ENCODE measurements at regions not wholly inside any gene's neighbourhood (a gene's known extent, or its start where the extent isn't known, plus 50 kb on each side); places are given as distances from the start of the nearest gene placed in this dataset.
"Not testable (repeated sequence)": the region's sequence is repeated elsewhere in the genome, so short reads cannot be mapped to it uniquely, and the experiment has no call there.

DNA sequence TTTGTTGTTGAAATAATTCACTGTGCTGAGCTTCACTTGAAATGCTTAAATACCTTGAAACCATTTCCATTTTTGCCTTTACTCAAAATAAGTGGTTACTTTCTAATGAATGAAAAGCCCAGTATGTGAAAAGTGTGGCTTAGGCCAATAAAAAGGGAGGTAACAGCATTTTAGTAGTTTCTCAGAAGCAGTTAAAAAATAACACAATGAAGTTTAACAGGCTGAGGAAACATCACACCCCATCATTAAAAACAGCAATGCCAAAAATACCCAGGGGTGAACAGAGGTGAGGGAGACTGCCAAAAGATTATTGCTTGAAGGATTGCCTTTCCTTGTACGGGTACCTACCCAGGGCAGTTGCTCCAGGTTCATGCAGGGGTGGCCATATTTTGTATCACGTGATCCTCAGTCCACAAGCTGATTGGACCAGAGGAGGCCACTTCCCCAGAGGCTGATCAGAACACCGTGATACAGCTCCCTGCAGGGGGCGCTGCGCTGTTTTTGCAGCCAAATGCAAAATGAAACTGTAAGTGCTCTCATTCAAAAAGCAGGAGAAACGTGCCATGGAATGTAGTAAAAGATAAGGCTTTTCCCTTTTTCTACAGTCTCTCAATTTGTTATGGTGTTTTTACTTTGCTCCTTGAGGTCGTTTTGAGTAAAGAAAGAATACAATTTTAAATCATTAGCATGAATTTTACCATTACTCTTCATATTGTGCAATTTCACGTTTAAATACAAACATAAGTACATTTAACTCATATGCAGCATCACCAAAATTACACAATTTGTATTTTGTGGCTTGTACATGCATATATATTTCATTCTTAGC, 70.2 kb upstream of the SH3BP4 start:
- Histone ChIP-seq H3K23ac (ENCODE audit: low read length) (no peak overlapping the region), H2AK5ac (ENCODE audit: low read length) (no peak overlapping the region), H2BK5ac (ENCODE audit: low read length) (no peak overlapping the region), H4K5ac (ENCODE audit: low read length) (peak overlapping the region; percentile 68), H3K36me3 (ENCODE audit: control insufficient read depth, insufficient read depth, low read length) (no peaks in the 10 kb centered on the region), H2BK120ac (ENCODE audit: low read depth, low read length) (no peak overlapping the region), H3K18ac (ENCODE audit: low read length) (no peak overlapping the region), H2BK15ac (replicated peaks; ENCODE audit: low read depth) (no peak overlapping the region), H3K4me2 (ENCODE audit: low read length) (no peak overlapping the region), H4K8ac (ENCODE audit: low read depth, low read length) (no peak overlapping the region), H3K4me1 (ENCODE audit: control insufficient read depth, low read depth, low read length) (peaks cover 2% of the 10 kb centered on the region), H3K27ac (ENCODE audit: low read depth, low read length) (no peak overlapping the region), H3K79me2 (ENCODE audit: control insufficient read depth, insufficient read depth, low read length) (no peaks in the 10 kb centered on the region), H3K4me3 (ENCODE audit: low read length) (no peak overlapping the region), H3K56ac (ENCODE audit: low read length) (no peak overlapping the region), H3K9ac (ENCODE audit: low read length) (no peak overlapping the region), H3K4ac (ENCODE audit: low read depth, low read length) (no peak overlapping the region), H3K27me3 (ENCODE audit: insufficient read depth, low read length, poor library complexity) (no peaks in the 10 kb centered on the region), H3K79me1 (ENCODE audit: low read length) (no peaks in the 10 kb centered on the region)
- no CpG with 5 or more reads among the region's 8 CpGs for WGBS (ENCODE audit: extremely low coverage, insufficient coverage, low lambda C conversion rate)
- peak; percentile 93 for DNase-seq

DNA sequence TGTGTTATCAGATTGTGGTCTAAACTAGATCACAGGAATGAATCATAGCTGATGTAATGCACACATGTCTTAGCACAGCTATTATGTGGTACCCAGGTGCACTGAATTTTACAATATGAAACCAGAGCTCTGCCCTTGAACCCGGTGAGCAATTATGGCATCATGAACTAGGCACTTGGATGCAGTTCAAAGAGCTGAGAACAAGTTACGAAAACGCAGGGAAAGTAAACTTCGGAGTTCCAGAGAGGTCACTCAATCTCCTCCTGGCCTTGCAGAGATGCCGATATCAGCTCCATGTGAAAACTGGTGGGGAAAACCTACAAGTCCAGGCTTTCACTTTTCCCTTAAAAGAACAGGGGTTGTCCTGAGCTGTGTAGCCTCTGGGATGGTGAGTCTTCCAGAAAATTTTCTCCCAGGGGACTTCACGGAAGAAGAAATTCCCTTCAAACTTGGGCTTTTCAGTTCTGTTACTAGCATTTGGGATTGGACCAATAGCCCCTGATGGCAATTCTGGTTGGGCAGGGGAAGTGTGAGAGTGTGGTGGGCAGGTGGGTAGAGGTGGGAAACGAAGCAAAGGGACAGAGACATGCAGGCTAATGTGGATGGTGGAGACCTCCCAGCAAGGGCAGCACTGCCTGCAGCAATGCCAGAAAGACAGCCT, 71.1 kb upstream of the SH3BP4 start:
- no peak overlapping the region for H2BK15ac ChIP-seq (replicated peaks; ENCODE audit: low read depth)
- no peak overlapping the region for H2BK5ac ChIP-seq (ENCODE audit: low read length)
- H3K27ac ChIP-seq (ENCODE audit: low read depth, low read length) = no peak overlapping the region
- no peak overlapping the region for H2BK120ac ChIP-seq (ENCODE audit: low read depth, low read length)
- no peaks in the 10 kb centered on the region for H3K36me3 ChIP-seq (ENCODE audit: control insufficient read depth, insufficient read depth, low read length)
- no peak overlapping the region for H3K4me3 ChIP-seq (ENCODE audit: low read length)
- no peak overlapping the region for H3K9ac ChIP-seq (ENCODE audit: low read length)
- no peak overlapping the region for H3K23ac ChIP-seq (ENCODE audit: low read length)
- no peak overlapping the region for H3K4ac ChIP-seq (ENCODE audit: low read depth, low read length)
- H2AK5ac ChIP-seq (ENCODE audit: low read length) = no peak overlapping the region
- no peak overlapping the region for H3K4me2 ChIP-seq (ENCODE audit: low read length)
- WGBS (ENCODE audit: extremely low coverage, insufficient coverage, low lambda C conversion rate) = no CpG with 5 or more reads among the region's 7 CpGs
- no peak overlapping the region for H4K5ac ChIP-seq (ENCODE audit: low read length)
- H3K4me1 ChIP-seq (ENCODE audit: control insufficient read depth, low read depth, low read length) = peaks cover 2% of the 10 kb centered on the region
- no peaks in the 10 kb centered on the region for H3K27me3 ChIP-seq (ENCODE audit: insufficient read depth, low read length, poor library complexity)
- no peaks in the 10 kb centered on the region for H3K79me1 ChIP-seq (ENCODE audit: low read length)
- H3K56ac ChIP-seq (ENCODE audit: low read length) = no peak overlapping the region
- H3K18ac ChIP-seq (ENCODE audit: low read length) = peak overlapping the region; percentile 4
- no peak for DNase-seq
- no peaks in the 10 kb centered on the region for H3K79me2 ChIP-seq (ENCODE audit: control insufficient read depth, insufficient read depth, low read length)
- no peak overlapping the region for H4K8ac ChIP-seq (ENCODE audit: low read depth, low read length)

DNA sequence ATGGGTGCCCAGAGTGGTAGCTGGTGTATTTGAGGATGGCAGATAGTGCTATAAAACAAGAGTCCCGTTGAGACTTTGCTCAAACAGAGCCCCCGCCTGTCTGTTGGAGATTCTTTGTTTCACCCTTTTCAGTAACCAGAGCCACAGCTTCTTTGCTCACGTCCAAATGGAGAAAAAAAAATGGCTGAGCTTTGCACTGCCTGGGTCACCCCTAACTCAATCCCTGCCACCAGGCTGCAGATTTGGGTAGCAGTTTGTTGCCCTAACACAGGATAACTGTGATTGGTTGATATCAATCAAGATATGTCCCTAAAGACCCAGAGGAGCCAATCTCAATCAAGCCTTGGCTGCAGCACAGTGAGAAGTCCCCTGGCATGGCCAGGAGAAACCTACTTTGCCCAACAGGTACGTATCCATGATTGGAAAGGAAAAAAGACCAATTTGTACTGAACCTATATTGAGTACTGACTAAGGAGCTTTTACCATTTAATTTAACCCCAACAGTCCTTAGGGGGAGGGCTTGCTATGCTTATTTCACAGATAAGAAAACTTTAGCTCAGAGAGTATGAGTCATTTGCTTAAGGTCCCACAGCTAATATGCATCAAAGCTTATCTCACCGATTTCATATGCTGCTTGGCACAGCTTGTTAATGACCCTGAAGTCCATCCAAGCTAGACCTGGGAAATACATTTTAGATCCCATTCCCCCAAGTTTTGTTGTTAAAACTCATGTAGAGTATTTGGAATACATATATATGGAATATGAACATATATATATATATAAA, 72.0 kb upstream of the SH3BP4 start:
- no peak overlapping the region for H3K4ac ChIP-seq (ENCODE audit: low read depth, low read length)
- H4K8ac ChIP-seq (ENCODE audit: low read depth, low read length) = no peak overlapping the region
- no peaks in the 10 kb centered on the region for H3K27me3 ChIP-seq (ENCODE audit: insufficient read depth, low read length, poor library complexity)
- no peak for DNase-seq
- no peak overlapping the region for H2BK5ac ChIP-seq (ENCODE audit: low read length)
- no CpG with 5 or more reads among the region's 5 CpGs for WGBS (ENCODE audit: extremely low coverage, insufficient coverage, low lambda C conversion rate)
- H2AK5ac ChIP-seq (ENCODE audit: low read length) = no peak overlapping the region
- no peak overlapping the region for H3K4me2 ChIP-seq (ENCODE audit: low read length)
- no peaks in the 10 kb centered on the region for H3K36me3 ChIP-seq (ENCODE audit: control insufficient read depth, insufficient read depth, low read length)
- H3K56ac ChIP-seq (ENCODE audit: low read length) = no peak overlapping the region
- H3K18ac ChIP-seq (ENCODE audit: low read length) = no peak overlapping the region
- no peak overlapping the region for H3K4me3 ChIP-seq (ENCODE audit: low read length)
- no peak overlapping the region for H2BK15ac ChIP-seq (replicated peaks; ENCODE audit: low read depth)
- no peak overlapping the region for H3K27ac ChIP-seq (ENCODE audit: low read depth, low read length)
- no peak overlapping the region for H3K9ac ChIP-seq (ENCODE audit: low read length)
- H2BK120ac ChIP-seq (ENCODE audit: low read depth, low read length) = no peak overlapping the region
- H3K79me2 ChIP-seq (ENCODE audit: control insufficient read depth, insufficient read depth, low read length) = no peaks in the 10 kb centered on the region
- no peak overlapping the region for H3K23ac ChIP-seq (ENCODE audit: low read length)
- peaks cover 2% of the 10 kb centered on the region for H3K4me1 ChIP-seq (ENCODE audit: control insufficient read depth, low read depth, low read length)
- no peak overlapping the region for H4K5ac ChIP-seq (ENCODE audit: low read length)
- H3K79me1 ChIP-seq (ENCODE audit: low read length) = no peaks in the 10 kb centered on the region

DNA sequence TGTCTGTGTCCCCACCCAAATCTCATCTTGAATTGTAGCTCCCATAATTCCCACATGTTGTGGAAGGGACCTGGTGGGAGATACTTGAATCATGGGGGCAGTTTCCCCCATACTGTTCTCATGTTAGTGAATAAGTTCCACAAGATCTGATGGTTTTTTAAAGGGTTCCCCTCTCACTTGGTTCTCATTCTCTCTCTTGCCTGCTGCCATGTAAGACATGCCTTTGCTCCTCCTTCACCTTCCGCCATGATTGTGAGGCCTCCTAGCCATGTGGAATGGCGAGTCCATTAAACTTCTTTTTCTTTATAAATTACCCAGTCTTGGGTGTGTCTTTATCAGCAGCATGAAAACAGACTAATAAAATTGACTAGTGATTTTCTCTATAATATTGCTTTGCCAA, 75.2 kb upstream of the SH3BP4 start:
- H3K23ac ChIP-seq (ENCODE audit: low read length); H3K9ac ChIP-seq (ENCODE audit: low read length); H2BK15ac ChIP-seq (replicated peaks; ENCODE audit: low read depth); H3K18ac ChIP-seq (ENCODE audit: low read length); H3K4ac ChIP-seq (ENCODE audit: low read depth, low read length); H2BK5ac ChIP-seq (ENCODE audit: low read length); H3K4me1 ChIP-seq (ENCODE audit: control insufficient read depth, low read depth, low read length); H3K56ac ChIP-seq (ENCODE audit: low read length); H3K36me3 ChIP-seq (ENCODE audit: control insufficient read depth, insufficient read depth, low read length); H4K5ac ChIP-seq (ENCODE audit: low read length); H3K4me2 ChIP-seq (ENCODE audit: low read length); H3K79me1 ChIP-seq (ENCODE audit: low read length); H3K79me2 ChIP-seq (ENCODE audit: control insufficient read depth, insufficient read depth, low read length); H4K8ac ChIP-seq (ENCODE audit: low read depth, low read length); H2AK5ac ChIP-seq (ENCODE audit: low read length); H3K27ac ChIP-seq (ENCODE audit: low read depth, low read length); H2BK120ac ChIP-seq (ENCODE audit: low read depth, low read length); H3K27me3 ChIP-seq (ENCODE audit: insufficient read depth, low read length, poor library complexity); H3K4me3 ChIP-seq (ENCODE audit: low read length); DNase-seq: not testable (repeated sequence)
- no CpG with 5 or more reads among the region's 2 CpGs for WGBS (ENCODE audit: extremely low coverage, insufficient coverage, low lambda C conversion rate)

DNA sequence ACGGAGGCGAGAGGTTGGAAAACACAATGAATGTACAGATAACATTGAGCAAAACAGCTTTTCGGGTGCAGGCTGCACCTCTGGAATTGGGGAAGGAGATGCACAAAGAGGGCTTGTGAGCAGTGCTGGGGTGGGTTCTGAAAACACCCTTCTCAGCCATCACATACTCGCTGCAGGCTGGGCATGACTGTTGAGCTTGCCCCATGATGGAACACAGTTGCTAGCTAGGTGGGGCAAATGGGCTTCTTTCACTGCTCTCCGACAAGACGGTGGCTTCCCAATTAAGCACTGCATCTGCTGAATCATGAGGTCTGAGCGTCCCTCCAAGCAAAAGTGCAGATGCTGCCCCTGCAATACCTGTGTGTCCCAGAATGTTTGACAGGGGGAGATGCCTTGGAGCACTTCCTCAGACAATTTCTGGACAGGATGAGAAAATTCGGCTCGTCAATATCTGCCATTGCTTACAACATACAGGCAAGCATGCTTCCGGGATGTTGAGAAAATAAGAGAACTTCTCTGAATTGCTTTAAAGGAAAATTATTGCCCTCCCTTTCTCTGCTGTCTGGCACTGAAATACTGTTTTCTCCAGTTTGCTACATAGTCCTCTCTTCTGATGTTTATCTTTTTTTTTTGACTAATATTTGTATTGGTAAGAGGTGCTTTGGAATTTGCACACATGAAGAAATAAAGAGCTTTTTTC, 77.3 kb upstream of the SH3BP4 start:
- Histone ChIP-seq H3K27me3 (ENCODE audit: insufficient read depth, low read length, poor library complexity) (no peaks in the 10 kb centered on the region), H3K4me1 (ENCODE audit: control insufficient read depth, low read depth, low read length) (no peaks in the 10 kb centered on the region), H3K23ac (ENCODE audit: low read length) (no peak overlapping the region), H3K79me2 (ENCODE audit: control insufficient read depth, insufficient read depth, low read length) (no peaks in the 10 kb centered on the region), H3K4me2 (ENCODE audit: low read length) (no peak overlapping the region), H2BK5ac (ENCODE audit: low read length) (no peak overlapping the region), H4K5ac (ENCODE audit: low read length) (no peak overlapping the region), H4K8ac (ENCODE audit: low read depth, low read length) (no peak overlapping the region), H3K9ac (ENCODE audit: low read length) (no peak overlapping the region), H3K36me3 (ENCODE audit: control insufficient read depth, insufficient read depth, low read length) (no peaks in the 10 kb centered on the region), H3K4me3 (ENCODE audit: low read length) (no peak overlapping the region), H3K27ac (ENCODE audit: low read depth, low read length) (no peak overlapping the region), H3K56ac (ENCODE audit: low read length) (no peak overlapping the region), H2BK15ac (replicated peaks; ENCODE audit: low read depth) (no peak overlapping the region), H3K4ac (ENCODE audit: low read depth, low read length) (no peak overlapping the region), H3K18ac (ENCODE audit: low read length) (no peak overlapping the region), H3K79me1 (ENCODE audit: low read length) (no peaks in the 10 kb centered on the region), H2BK120ac (ENCODE audit: low read depth, low read length) (no peak overlapping the region), H2AK5ac (ENCODE audit: low read length) (no peak overlapping the region)
- no peak for DNase-seq
- no CpG with 5 or more reads among the region's 10 CpGs for WGBS (ENCODE audit: extremely low coverage, insufficient coverage, low lambda C conversion rate)

Data from mesendoderm (in vitro differentiated cells).